Heart right ventricle (tissue), 16 donors: ENCODE measurements at regions not wholly inside any gene's neighbourhood (a gene's known extent, or its start where the extent isn't known, plus 50 kb on each side); places are given as distances from the start of the nearest gene placed in this dataset.
"Not testable (repeated sequence)": the region's sequence is repeated elsewhere in the genome, so short reads cannot be mapped to it uniquely, and the experiment has no call there.

ENCODE experiments used
- ATAC-seq, 8 donors: fragments of 200-7000 bp; cut with Tn5 transposase; one replicate each; pipeline ENCODE4 v1.9.1; 2020; ENCODE audit warnings: mild to moderate bottlenecking in 8 of 8, moderate library complexity in 8 of 8, moderate number of reproducible peaks in 1 of 8
- DNase-seq, 2 donors: peaks; one replicate each; pipeline ENCODE4 v3.0.0-alpha.2; 2020
- H3K27ac ChIP-seq, 10 donors: fragments of 200-600 bp; sonication (generic) in 2 of 10; one replicate each; pipeline versions ENCODE4 v1.5.0 to v1.8.0; 2020 to 2022; ENCODE audit warnings: mild to moderate bottlenecking in 3 of 10
- H3K27me3 ChIP-seq, 7 donors: fragments of 200-600 bp; one replicate each; pipeline ENCODE4 v1.8.0; 2021 to 2022; ENCODE audit warnings: mild to moderate bottlenecking in 2 of 7
- H3K36me3 ChIP-seq, 9 donors: fragments of 200-600 bp; sonication (generic) in 1 of 9; one replicate each; pipeline versions ENCODE4 v1.5.0 to v1.8.0; 2020 to 2022; ENCODE audit warnings: mild to moderate bottlenecking in 2 of 9
- H3K4me1 ChIP-seq, 9 donors: fragments of 200-600 bp; sonication (generic) in 1 of 9; one replicate each; pipeline versions ENCODE4 v1.5.0 to v1.8.0; 2020 to 2022; ENCODE audit warnings: mild to moderate bottlenecking in 4 of 9
- H3K4me3 ChIP-seq, 10 donors: fragments of 200-600 bp; sonication (generic) in 2 of 10; one replicate each; pipeline versions ENCODE4 v1.5.0 to v1.8.0; 2020 to 2022; ENCODE audit warnings: mild to moderate bottlenecking in 7 of 10, moderate library complexity in 2 of 10
- H3K9me3 ChIP-seq, 11 donors: fragments of 200-600 bp in 10 of 11; sonication (generic) in 2 of 11; one replicate each; pipeline versions ENCODE4 v1.5.0 to v1.8.0; 2013 to 2022; ENCODE audit warnings: mild to moderate bottlenecking in 2 of 11, control low read depth in 1 of 11, moderate library complexity in 1 of 11
- CTCF ChIP-seq, 9 donors: fragments of 200-600 bp; sonication (generic) in 2 of 9; IDR thresholded peaks; one replicate each; pipeline versions ENCODE4 v1.5.0 to v1.8.0; 2021 to 2022; ENCODE audit warnings: antibody characterized with exemption in 9 of 9, mild to moderate bottlenecking in 5 of 9, moderate library complexity in 1 of 9
- WGBS, 2 donors: extraction: QIAGEN DNeasy Blood & Tissue Kit; methylation state at CpG; one replicate each; pipeline ENCODE4 v1.1.7; 2013; ENCODE audit warnings: inconsistent platforms in 1 of 2; 5-methylcytosine and 5-hydroxymethylcytosine counted together
- intact Hi-C, 10 donors: fragments of 100-400 bp; cut with DNase I; formaldehyde crosslinking; loops; one replicate each; pipeline versions ENCODE4 v1.11.1 to v1.14.2; 2022
- donor health status: Arrhythmogenic right ventricular cardiomyopathy.
- donor health status: ischemic (EF 13 %, LVEDD 7.1; RV severe dilation, severe dysfunction).
- donor health status: healthy with polysubstance abuse.
- donor health status: DM: no; HTN: yes; CAD: no.
- donor health status: DM: no; HTN: no; CAD: no.
- donor health status: ischemic (EF 25% LVEDD 6.9; RV normal size, moderate dysfunction).
- donor health status: ischemic (EF 25% LVEDD 5.7; RV mildly dilated, moderate dysfunction).
- donor health status: healthy.
- donor health status: DM: yes; HTN: yes; CAD: no.
- donor health status: Ischemic cardiomyopathy.
- donor health status: ischemic (EF 35%, LVEDD 5.7; RV mildly dilated, moderate dysfunction).
- donor health status: nonischemic (EF 11% LVEDD 7.7; RV severe dilation, severe dysfunction).
- donor health status: DM: yes; HTN: yes; CAD: no.
- donor health status: PGD.
- donor health status: ischemic (EF 29% LVEDD 5.4; RV normal size, mild dysfunction).
- donor health status: nonischemic (EF 23%, LVEDD 6.1; RV moderate dilation, normal function).

GRCh38 chr3:125742845-125743244 lies 147.5 kb upstream of the OSBPL11 start:
- H3K9me3 ChIP-seq, H3K27me3 ChIP-seq, H3K4me3 ChIP-seq, H3K36me3 ChIP-seq, H3K27ac ChIP-seq, intact Hi-C loops, ATAC-seq, DNase-seq, H3K4me1 ChIP-seq: not testable (repeated sequence)
- WGBS, 2 donors, result 69 to 76% methylated on average over 2 of the region's 3 CpGs
- peak in 1 of 9 donors; percentile 6 for TF ChIP-seq CTCF (IDR thresholded peaks at IDR 0.05)

DNA sequence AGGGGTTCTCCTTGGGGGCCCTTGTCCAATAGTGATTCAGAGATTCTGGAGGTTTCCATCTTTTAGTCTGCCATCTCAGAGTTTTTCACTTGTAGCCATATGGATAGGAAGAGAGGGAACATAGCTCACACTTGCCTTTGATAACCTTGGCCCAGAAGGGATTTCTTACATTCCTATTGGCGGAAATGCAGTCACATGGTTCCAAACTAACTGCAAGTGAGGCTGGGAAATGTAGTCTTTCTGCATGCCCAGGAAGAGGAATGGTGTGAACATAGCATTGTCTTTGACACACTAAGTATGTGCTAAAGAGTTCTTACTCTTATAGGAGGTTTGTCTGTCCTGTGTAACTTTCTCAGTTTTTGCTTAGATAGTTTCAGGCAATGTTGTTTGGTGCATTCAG lies 161.8 kb upstream of the OSBPL11 start:
- WGBS, 2 donors, result 81 to 89% methylated on average over 1 of the region's 1 CpG
- ATAC-seq, H3K4me1 ChIP-seq, H3K36me3 ChIP-seq, DNase-seq, H3K4me3 ChIP-seq, H3K27ac ChIP-seq, intact Hi-C loops: not testable (repeated sequence)
- Histone ChIP-seq H3K9me3 (peaks cover 0 to 17% (median 0%) of the 10 kb centered on the region in 11 donors), H3K27me3 (peaks cover 0 to 11% (median 0%) of the 10 kb centered on the region in 7 donors)

DNA sequence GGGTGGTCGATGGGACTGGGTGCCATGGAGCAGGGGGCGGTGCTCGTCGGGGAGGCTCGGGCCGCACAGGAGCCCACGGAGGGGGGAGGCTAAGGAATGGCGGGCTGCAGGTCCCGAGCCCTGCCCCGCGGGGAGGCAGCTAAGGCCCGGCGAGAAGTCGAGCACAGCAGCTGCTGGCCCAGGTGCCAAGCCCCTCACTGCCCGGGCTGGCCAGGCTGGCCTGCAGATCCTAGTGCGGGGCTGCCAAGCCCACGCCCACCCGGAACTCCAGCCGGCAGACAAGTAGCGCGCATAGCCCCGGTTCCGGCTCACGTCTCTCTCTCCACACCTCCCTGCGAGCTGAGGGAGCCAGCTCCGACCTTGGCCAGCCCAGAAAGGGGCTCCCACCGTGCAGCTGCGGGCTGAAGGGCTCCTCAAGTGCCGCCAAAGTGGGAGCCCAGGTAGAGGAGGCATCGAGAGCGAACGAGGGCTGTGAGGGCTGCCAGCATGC lies 163.4 kb upstream of the OSBPL11 start:
- 90 to 93% methylated on average over 29 to 32 of the region's 32 CpGs for WGBS, 2 donors
- Histone ChIP-seq H3K9me3 (peaks cover 0 to 17% (median 0%) of the 10 kb centered on the region in 11 donors), H3K27me3 (peaks cover 0 to 11% (median 0%) of the 10 kb centered on the region in 7 donors)
- H3K4me1 ChIP-seq, H3K27ac ChIP-seq, H3K4me3 ChIP-seq, DNase-seq, intact Hi-C loops, H3K36me3 ChIP-seq, ATAC-seq: not testable (repeated sequence)

- not testable (repeated sequence) for H3K9me3 ChIP-seq, ATAC-seq, DNase-seq, H3K4me1 ChIP-seq, H3K36me3 ChIP-seq, H3K27ac ChIP-seq, H3K4me3 ChIP-seq
- H3K27me3 ChIP-seq, result peaks cover 0 to 15% (median 12%) of the 10 kb centered on the region in 7 donors
- 76 to 79% methylated on average over 2 of the region's 2 CpGs for whole genome bisulfite sequencing, 2 donors
- intact Hi-C loops, result loop anchor here in 2 of 10 donors (10.0 kb wide), 2 partner anchors 152 to 172 kb away; no protein-coding TSS in a partner anchor
Measured at GRCh38 chr3:125762601-125763000, 167.3 kb upstream of the OSBPL11 start.

DNA sequence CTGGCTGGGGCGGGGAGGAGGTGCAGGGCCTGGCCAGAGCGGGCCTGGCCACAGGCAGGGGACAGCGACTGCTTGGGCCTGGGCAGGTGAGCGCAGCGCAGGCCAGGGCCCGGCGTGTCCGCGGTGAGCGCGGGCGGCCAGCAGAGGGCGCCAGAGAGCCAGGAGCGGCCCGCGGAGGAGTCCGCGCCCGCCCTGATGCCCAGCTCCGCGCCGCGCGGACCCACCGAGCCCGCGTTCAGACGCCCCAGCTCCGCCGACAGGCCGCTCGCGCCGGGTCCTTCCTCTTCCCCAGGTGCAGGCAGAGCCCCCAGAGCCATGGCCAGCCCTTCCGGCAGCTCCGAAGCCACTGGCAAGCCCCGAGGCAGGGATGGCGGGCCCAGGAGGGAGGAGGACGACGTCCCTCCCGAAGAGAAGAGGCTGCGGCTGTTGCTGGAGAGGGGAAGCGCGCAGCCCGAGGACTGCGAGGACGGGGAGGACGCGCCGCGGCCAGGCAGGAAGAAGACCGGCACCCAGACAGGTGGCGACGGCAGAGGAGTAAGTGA lies 171.1 kb upstream of the OSBPL11 start:
- H3K4me3 ChIP-seq, result peak overlapping the region; percentile 21 to 63 (median 49)
- peaks cover 0 to 15% (median 8%) of the 10 kb centered on the region in 7 donors for H3K27me3 ChIP-seq
- DNase-seq, result peak in 1 of 2 donors; percentile 60
- not testable (repeated sequence) for H3K36me3 ChIP-seq, ATAC-seq, H3K9me3 ChIP-seq, H3K27ac ChIP-seq, H3K4me1 ChIP-seq
- intact Hi-C loops, result loop anchor here in 2 of 10 donors (10.0 kb wide), 2 partner anchors 148 to 168 kb away; no protein-coding TSS in a partner anchor
- TF ChIP-seq CTCF (IDR thresholded peaks at IDR 0.05), result peak in 8 of 9 donors; percentile 44 to 88 (median 76)
- 0 to 1% methylated on average over 38 to 45 of the region's 54 CpGs for WGBS, 2 donors

- H3K4me1 ChIP-seq, DNase-seq, H3K27ac ChIP-seq, ATAC-seq, H3K36me3 ChIP-seq, H3K9me3 ChIP-seq: not testable (repeated sequence)
- WGBS, 2 donors, result 9 to 12% methylated on average over 22 to 23 of the region's 23 CpGs
- Histone ChIP-seq H3K4me3 (peak overlapping the region; percentile 21 to 63 (median 49)), H3K27me3 (peaks cover 0 to 15% (median 8%) of the 10 kb centered on the region in 7 donors)
- intact Hi-C loops, result loop anchor here in 2 of 10 donors (10.0 kb wide), 2 partner anchors 148 to 168 kb away; no protein-coding TSS in a partner anchor
Measured at GRCh38 chr3:125766931-125767330, 171.6 kb upstream of the OSBPL11 start.
